CD14-positive monocyte (primary cell): ENCODE measurements at regions not wholly inside any gene's neighbourhood (a gene's known extent, or its start where the extent isn't known, plus 50 kb on each side); places are given as distances from the start of the nearest gene placed in this dataset.

Experiments used
- DNase-seq, 3 donors: peaks; one replicate each; pipeline ENCODE4 v3.0.0-alpha.2; 2011 to 2022
- H2AFZ ChIP-seq: 2 replicates; pipeline ENCODE4 v1.6.0; 2012; ENCODE audit warnings: mild to moderate bottlenecking, low read depth, low read length, inconsistent platforms; ENCODE audit not compliant: insufficient read depth, poor library complexity, severe bottlenecking
- H3K27ac ChIP-seq, 2 donors: 1 replicate in 1 of 2; 2 replicates in 1 of 2; pipeline ENCODE4 v1.5.1; 2012 to 2013; ENCODE audit warnings: low read length in 2 of 2, control low read depth in 1 of 2, inconsistent platforms in 1 of 2, low read depth in 1 of 2, mild to moderate bottlenecking in 1 of 2
- H3K27me3 ChIP-seq, 2 donors: one replicate each; pipeline versions ENCODE4 v1.6.0 to v1.6.1; 2011 to 2013; ENCODE audit warnings: low read length in 2 of 2; ENCODE audit not compliant: control insufficient read depth in 2 of 2, insufficient read depth in 2 of 2
- H3K36me3 ChIP-seq, 2 donors: replicated peaks in 1 of 2; 1 replicate in 1 of 2; 2 replicates in 1 of 2; pipeline versions ENCODE4 v1.5.1 to v1.6.1; 2012 to 2013; ENCODE audit warnings: low read length in 2 of 2, control low read depth in 1 of 2, inconsistent platforms in 1 of 2, mild to moderate bottlenecking in 1 of 2; ENCODE audit not compliant: insufficient read depth in 2 of 2, control insufficient read depth in 1 of 2
- H3K4me1 ChIP-seq, 2 donors: 1 replicate in 1 of 2; 2 replicates in 1 of 2; pipeline versions ENCODE4 v1.5.1 to v1.6.1; 2012 to 2013; ENCODE audit warnings: low read length in 2 of 2, control low read depth in 1 of 2, inconsistent platforms in 1 of 2, mild to moderate bottlenecking in 1 of 2, moderate library complexity in 1 of 2; ENCODE audit not compliant: insufficient read depth in 2 of 2, control insufficient read depth in 1 of 2
- H3K4me2 ChIP-seq: replicated peaks from 2 replicates; pipeline ENCODE3; 2012; ENCODE audit warnings: low read length, moderate library complexity, mild to moderate bottlenecking; ENCODE audit not compliant: poor library complexity, severe bottlenecking; ENCODE audit errors: extremely low read depth
- H3K4me3 ChIP-seq, 3 experiments: fragments of 200-600 bp in 1 of 3; sonication (generic) in 1 of 3; replicated peaks in 1 of 3; 1 replicate in 2 of 3; 2 replicates in 1 of 3; pipeline ENCODE4 v1.5.1; 2011 to 2013; ENCODE audit warnings: low read length in 3 of 3, mild to moderate bottlenecking in 3 of 3, control low read depth in 2 of 3, low read depth in 2 of 3, inconsistent platforms in 1 of 3, moderate library complexity in 1 of 3
- H3K79me2 ChIP-seq: 2 replicates; pipeline ENCODE4 v1.6.0; 2012; ENCODE audit warnings: mild to moderate bottlenecking, control low read depth, inconsistent platforms, low read length, moderate library complexity; ENCODE audit not compliant: insufficient read depth
- H3K9ac ChIP-seq: 2 replicates; pipeline ENCODE4 v1.6.0; 2017; ENCODE audit warnings: low read length, mild to moderate bottlenecking; ENCODE audit not compliant: insufficient read depth, poor library complexity, severe bottlenecking
- H3K9me3 ChIP-seq, 2 donors: replicated peaks in 1 of 2; 1 replicate in 1 of 2; 2 replicates in 1 of 2; pipeline versions ENCODE4 v1.5.1 to v1.6.1; 2012 to 2013; ENCODE audit warnings: low read length in 2 of 2, control low read depth in 1 of 2; ENCODE audit not compliant: control insufficient read depth in 1 of 2, insufficient read depth in 1 of 2
- H4K20me1 ChIP-seq: 2 replicates; pipeline ENCODE4 v1.6.0; 2012; ENCODE audit warnings: mild to moderate bottlenecking, low read length, control low read depth, moderate library complexity; ENCODE audit not compliant: insufficient read depth
- H3K27ac Mint-ChIP-seq, 7 donors: one replicate each; pipeline ENCODE4 v1.8.0; 2020; ENCODE audit warnings: mild to moderate bottlenecking in 7 of 7, mixed read lengths in 7 of 7, moderate library complexity in 6 of 7, inconsistent platforms in 2 of 7
- H3K27me3 Mint-ChIP-seq, 3 donors: one replicate each; pipeline ENCODE4 v1.8.0; 2021 to 2022; ENCODE audit warnings: low read depth in 3 of 3, mild to moderate bottlenecking in 3 of 3, mixed read lengths in 3 of 3, moderate library complexity in 3 of 3, inconsistent platforms in 1 of 3
- H3K36me3 Mint-ChIP-seq, 2 donors: one replicate each; pipeline ENCODE4 v1.8.0; 2020; ENCODE audit warnings: mixed read lengths in 2 of 2, inconsistent platforms in 1 of 2, mild to moderate bottlenecking in 1 of 2
- H3K4me1 Mint-ChIP-seq: one replicate; pipeline ENCODE4 v1.8.0; 2020; ENCODE audit warnings: mild to moderate bottlenecking, mixed read lengths
- H3K4me3 Mint-ChIP-seq, 2 donors: one replicate each; pipeline ENCODE4 v1.8.0; 2020; ENCODE audit warnings: mild to moderate bottlenecking in 2 of 2, mixed read lengths in 2 of 2, moderate library complexity in 1 of 2
- H3K9me3 Mint-ChIP-seq, 7 donors: one replicate each; pipeline ENCODE4 v1.8.0; 2020 to 2022; ENCODE audit warnings: mixed read lengths in 7 of 7, mild to moderate bottlenecking in 6 of 7, moderate library complexity in 6 of 7, inconsistent platforms in 2 of 7
- WGBS: methylation state at CpG from one replicate; pipeline ENCODE4 v1.1.5; 2013; ENCODE audit warnings: missing lambda C conversion rate; ENCODE audit not compliant: insufficient coverage; 5-methylcytosine and 5-hydroxymethylcytosine counted together
- intact Hi-C, 2 donors: fragments of 100-400 bp; cut with micrococcal nuclease; formaldehyde crosslinking; loops; one replicate each; pipeline versions ENCODE4 v1.15.0 to v1.15.1; 2023
- TF ChIP-seq, protein P1 (sequence below): fragments of 200-600 bp; IDR thresholded peaks from one replicate; pipeline ENCODE4 v1.8.0; 2022; ENCODE audit warnings: antibody characterized with exemption, mild to moderate bottlenecking

DNA sequence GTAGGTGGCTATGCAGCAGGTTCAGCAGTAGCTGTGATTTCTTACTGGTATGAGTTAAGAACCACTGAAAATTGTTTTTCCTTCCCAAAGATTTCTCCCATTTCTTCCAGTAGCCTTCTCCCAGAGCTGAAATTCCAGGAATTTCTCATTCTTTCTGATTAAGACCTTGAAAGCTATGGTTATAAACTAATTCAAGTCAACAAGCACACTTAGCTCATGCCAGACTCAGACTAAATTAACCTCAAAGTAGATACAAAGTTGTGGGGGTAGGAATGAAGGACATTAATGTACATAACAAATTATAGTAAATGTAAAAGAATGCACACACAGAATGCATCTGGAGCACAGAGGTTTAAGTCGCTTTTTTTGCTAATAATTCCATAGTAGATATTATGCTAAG lies 103.6 kb upstream of the SOX11 start:
- Histone ChIP-seq H3K36me3 (no peaks in the 10 kb centered on the region), H3K9me3 (peaks cover 0 to 6% of the 10 kb centered on the region in 2 donors), H3K27me3 (no peaks in the 10 kb centered on the region), H2AFZ (no peak overlapping the region), H3K79me2 (no peaks in the 10 kb centered on the region), H3K9ac (no peak overlapping the region), H3K4me2 (no peak overlapping the region), H3K4me3 (no peak overlapping the region), H3K27ac (no peak overlapping the region), H4K20me1 (no peaks in the 10 kb centered on the region), H3K4me1 (no peaks in the 10 kb centered on the region)
- TF ChIP-seq, protein P1, sequence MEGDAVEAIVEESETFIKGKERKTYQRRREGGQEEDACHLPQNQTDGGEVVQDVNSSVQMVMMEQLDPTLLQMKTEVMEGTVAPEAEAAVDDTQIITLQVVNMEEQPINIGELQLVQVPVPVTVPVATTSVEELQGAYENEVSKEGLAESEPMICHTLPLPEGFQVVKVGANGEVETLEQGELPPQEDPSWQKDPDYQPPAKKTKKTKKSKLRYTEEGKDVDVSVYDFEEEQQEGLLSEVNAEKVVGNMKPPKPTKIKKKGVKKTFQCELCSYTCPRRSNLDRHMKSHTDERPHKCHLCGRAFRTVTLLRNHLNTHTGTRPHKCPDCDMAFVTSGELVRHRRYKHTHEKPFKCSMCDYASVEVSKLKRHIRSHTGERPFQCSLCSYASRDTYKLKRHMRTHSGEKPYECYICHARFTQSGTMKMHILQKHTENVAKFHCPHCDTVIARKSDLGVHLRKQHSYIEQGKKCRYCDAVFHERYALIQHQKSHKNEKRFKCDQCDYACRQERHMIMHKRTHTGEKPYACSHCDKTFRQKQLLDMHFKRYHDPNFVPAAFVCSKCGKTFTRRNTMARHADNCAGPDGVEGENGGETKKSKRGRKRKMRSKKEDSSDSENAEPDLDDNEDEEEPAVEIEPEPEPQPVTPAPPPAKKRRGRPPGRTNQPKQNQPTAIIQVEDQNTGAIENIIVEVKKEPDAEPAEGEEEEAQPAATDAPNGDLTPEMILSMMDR = no peak
- intact Hi-C loops = no loop called here
- no peaks in the 10 kb centered on the region for H3K36me3 Mint-ChIP-seq
- DNase-seq = no peak
- WGBS = no CpG with 5 or more reads among the region's 1 CpG
- no peak overlapping the region for H3K27ac Mint-ChIP-seq
- peaks cover 0 to 16% (median 1%) of the 10 kb centered on the region in 7 donors for H3K9me3 Mint-ChIP-seq
- peaks cover 0 to under 1% (median under 1%) of the 10 kb centered on the region in 3 donors for H3K27me3 Mint-ChIP-seq
- H3K4me3 Mint-ChIP-seq = no peak overlapping the region
- H3K4me1 Mint-ChIP-seq = no peaks in the 10 kb centered on the region

DNA sequence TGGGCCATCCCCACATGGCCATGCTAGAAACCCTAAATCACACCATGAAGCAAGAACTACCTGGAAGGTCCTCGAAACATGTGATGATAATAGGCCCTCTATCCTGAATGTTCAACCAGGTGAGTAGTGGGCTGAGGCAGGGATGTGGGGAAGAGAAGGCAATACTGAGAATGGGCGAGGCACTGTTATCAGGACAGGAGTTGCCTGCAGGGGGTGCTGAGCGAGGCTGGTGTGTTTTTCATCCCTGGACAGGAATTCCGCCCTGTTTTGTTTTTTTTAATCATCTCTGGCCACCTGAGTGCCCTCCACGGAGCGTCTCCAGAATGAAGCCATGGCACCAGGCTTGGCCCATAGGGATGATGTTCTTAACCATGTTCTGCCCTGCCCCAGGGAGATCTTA lies 103.0 kb upstream of the SOX11 start:
- H3K36me3 Mint-ChIP-seq = no peaks in the 10 kb centered on the region
- H3K36me3 ChIP-seq = no peaks in the 10 kb centered on the region
- 89% methylated on average over 5 of the region's 6 CpGs for WGBS
- no peak for DNase-seq
- H3K9ac ChIP-seq = no peak overlapping the region
- intact Hi-C loops = no loop called here
- peaks cover 0 to 6% of the 10 kb centered on the region in 2 donors for H3K9me3 ChIP-seq
- no peak overlapping the region for H3K4me3 Mint-ChIP-seq
- no peaks in the 10 kb centered on the region for H4K20me1 ChIP-seq
- no peaks in the 10 kb centered on the region for H3K4me1 ChIP-seq
- H3K4me3 ChIP-seq = no peak overlapping the region
- peaks cover 0 to 13% (median 0%) of the 10 kb centered on the region in 7 donors for H3K9me3 Mint-ChIP-seq
- peaks cover 0 to 2% (median 0%) of the 10 kb centered on the region in 3 donors for H3K27me3 Mint-ChIP-seq
- no peak overlapping the region for H3K4me2 ChIP-seq
- TF ChIP-seq, protein P1 = no peak
- H2AFZ ChIP-seq = no peak overlapping the region
- H3K4me1 Mint-ChIP-seq = no peaks in the 10 kb centered on the region
- no peak overlapping the region for H3K27ac ChIP-seq
- H3K27me3 ChIP-seq = no peaks in the 10 kb centered on the region
- no peaks in the 10 kb centered on the region for H3K79me2 ChIP-seq
- no peak overlapping the region for H3K27ac Mint-ChIP-seq
